ENCODE measurements at regions not wholly inside any gene's neighbourhood (a gene's known extent, or its start where the extent isn't known, plus 50 kb on each side); places are given as distances from the start of the nearest gene placed in this dataset.

GRCh38 chr1:115142616-115143015 lies 53.3 kb upstream of the TSPAN2 start:
- TF ChIP-seq EZH2 (IDR thresholded peaks at IDR 0.05; ENCODE audit: borderline replicate concordance, insufficient read depth, low read depth, low read length, poor library complexity, severe bottlenecking) (no peak), CTCF (IDR thresholded peaks at IDR 0.05) (no peak)

All from B cell (primary cell).